Fibroblast of the aortic adventitia (primary cell): ENCODE measurements at regions not wholly inside any gene's neighbourhood (a gene's known extent, or its start where the extent isn't known, plus 50 kb on each side); places are given as distances from the start of the nearest gene placed in this dataset.

Source experiments
- DNase-seq: peaks from one replicate; pipeline ENCODE4 v3.0.0-alpha.2; 2010; ENCODE audit warnings: low read depth
- H3K4me3 ChIP-seq: 2 replicates; pipeline ENCODE4 v1.5.1; 2011; ENCODE audit warnings: low read depth, mild to moderate bottlenecking, control low read depth, low read length, moderate library complexity
- TF ChIP-seq, protein P1 (sequence below): IDR thresholded peaks from 2 replicates; pipeline ENCODE4 v1.5.1; 2011; ENCODE audit warnings: mild to moderate bottlenecking, low read length, control low read depth, inconsistent platforms; ENCODE audit not compliant: insufficient read depth

DNA sequence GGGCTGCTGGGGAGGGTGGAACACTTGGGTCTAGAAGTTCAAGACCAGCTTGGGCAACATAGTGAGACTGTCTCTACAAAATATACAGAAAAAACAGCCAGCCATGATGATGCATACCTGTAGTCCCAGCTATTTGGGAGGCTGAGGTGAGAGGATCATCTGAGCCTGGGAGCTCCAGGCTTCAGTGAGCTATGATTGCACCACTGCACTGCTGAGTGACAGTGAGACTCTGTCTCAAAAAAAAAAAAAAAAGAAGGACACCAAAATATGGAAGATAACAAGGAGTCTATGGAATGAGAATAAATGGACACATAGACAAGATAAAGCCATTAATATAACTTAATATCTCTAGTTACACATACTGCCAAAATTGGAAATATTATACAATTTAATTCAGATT lies 62.7 kb upstream of the IL15 start:
- no peak overlapping the region for H3K4me3 ChIP-seq
- no peak for DNase-seq
- TF ChIP-seq, protein P1, sequence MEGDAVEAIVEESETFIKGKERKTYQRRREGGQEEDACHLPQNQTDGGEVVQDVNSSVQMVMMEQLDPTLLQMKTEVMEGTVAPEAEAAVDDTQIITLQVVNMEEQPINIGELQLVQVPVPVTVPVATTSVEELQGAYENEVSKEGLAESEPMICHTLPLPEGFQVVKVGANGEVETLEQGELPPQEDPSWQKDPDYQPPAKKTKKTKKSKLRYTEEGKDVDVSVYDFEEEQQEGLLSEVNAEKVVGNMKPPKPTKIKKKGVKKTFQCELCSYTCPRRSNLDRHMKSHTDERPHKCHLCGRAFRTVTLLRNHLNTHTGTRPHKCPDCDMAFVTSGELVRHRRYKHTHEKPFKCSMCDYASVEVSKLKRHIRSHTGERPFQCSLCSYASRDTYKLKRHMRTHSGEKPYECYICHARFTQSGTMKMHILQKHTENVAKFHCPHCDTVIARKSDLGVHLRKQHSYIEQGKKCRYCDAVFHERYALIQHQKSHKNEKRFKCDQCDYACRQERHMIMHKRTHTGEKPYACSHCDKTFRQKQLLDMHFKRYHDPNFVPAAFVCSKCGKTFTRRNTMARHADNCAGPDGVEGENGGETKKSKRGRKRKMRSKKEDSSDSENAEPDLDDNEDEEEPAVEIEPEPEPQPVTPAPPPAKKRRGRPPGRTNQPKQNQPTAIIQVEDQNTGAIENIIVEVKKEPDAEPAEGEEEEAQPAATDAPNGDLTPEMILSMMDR = no peak

DNA sequence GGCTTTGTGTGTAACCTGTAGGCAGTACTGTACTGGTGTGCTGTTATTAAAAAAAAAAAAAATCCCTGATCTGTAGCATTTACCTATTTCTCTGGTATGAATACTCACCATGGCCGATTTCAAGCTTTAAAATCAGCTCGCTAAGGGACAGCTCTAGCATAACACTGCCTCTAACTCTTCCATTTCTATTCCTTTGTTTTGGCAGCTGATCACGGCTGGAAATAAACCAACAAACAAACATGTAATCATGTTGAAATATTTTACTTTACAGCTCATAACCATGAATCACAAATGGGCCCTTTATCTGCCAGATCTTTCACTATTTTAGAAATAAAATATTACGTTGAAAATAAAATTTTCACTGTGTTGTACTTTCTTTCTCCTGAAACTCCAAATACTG lies 60.5 kb upstream of the IL15 start:
- TF ChIP-seq, protein P1 = no peak
- no peak overlapping the region for H3K4me3 ChIP-seq
- peak; percentile 60 for DNase-seq

DNA sequence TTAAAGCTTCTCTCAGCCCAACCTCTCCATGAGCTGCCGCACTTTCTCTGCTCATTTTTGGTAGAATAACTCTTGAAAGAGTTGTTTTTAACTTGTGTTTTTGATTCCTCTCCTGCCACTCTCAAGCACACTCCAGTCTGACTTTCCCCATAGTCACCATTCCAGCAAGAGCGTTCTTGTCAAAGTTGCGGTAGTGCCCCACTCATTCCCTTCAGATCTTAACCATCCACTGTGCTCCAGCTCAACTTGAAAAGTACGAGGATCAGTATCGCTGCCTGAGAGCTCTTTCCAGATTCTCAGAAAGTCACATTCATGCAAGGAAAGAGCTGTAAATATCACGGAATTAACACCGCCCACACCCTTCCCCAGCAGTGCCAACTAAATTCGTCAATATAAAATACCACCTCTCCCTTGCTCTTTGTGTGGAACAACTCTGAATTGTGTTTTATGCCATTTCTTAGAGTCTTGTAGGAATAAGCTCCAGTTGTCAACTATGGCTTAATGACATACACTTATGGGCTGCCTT lies 59.7 kb upstream of the IL15 start:
- TF ChIP-seq, protein P1 = no peak
- H3K4me3 ChIP-seq = no peak overlapping the region
- DNase-seq = no peak

- H3K4me3 ChIP-seq = no peak overlapping the region
- TF ChIP-seq, protein P1 = no peak
- DNase-seq = no peak
Measured at GRCh38 chr4:141578451-141578850, 57.9 kb upstream of the IL15 start.

- TF ChIP-seq, protein P1 = no peak
- no peak for DNase-seq
- H3K4me3 ChIP-seq = no peak overlapping the region
Measured at GRCh38 chr4:141580523-141580922, 55.9 kb upstream of the IL15 start.
